ENCODE measurements at regions not wholly inside any gene's neighbourhood (a gene's known extent, or its start where the extent isn't known, plus 50 kb on each side); places are given as distances from the start of the nearest gene placed in this dataset.

- H3K36me3 ChIP-seq = no peaks in the 10 kb centered on the region
- peaks cover 6 to 14% of the 10 kb centered on the region in 2 donors for H3K4me1 ChIP-seq
- intact Hi-C loops (cut with DNase I) = no loop called here
- 90% methylated on average over 8 of the region's 8 CpGs for WGBS, 2 donors
- no peak overlapping the region for H3K4me3 ChIP-seq (replicated peaks in 1 of 3)
- TF ChIP-seq POLR2A (IDR thresholded peaks at IDR 0.05) (no peak), CTCF (IDR thresholded peaks at IDR 0.05) (no peak)
- no peaks in the 10 kb centered on the region for H3K27me3 ChIP-seq
- H3K9me3 ChIP-seq = no peaks in the 10 kb centered on the region
- no peak for DNase-seq
- no peak overlapping the region for H3K27ac ChIP-seq
Measured at GRCh38 chr9:135008416-135008815, 79.1 kb upstream of the OLFM1 start.

DNA sequence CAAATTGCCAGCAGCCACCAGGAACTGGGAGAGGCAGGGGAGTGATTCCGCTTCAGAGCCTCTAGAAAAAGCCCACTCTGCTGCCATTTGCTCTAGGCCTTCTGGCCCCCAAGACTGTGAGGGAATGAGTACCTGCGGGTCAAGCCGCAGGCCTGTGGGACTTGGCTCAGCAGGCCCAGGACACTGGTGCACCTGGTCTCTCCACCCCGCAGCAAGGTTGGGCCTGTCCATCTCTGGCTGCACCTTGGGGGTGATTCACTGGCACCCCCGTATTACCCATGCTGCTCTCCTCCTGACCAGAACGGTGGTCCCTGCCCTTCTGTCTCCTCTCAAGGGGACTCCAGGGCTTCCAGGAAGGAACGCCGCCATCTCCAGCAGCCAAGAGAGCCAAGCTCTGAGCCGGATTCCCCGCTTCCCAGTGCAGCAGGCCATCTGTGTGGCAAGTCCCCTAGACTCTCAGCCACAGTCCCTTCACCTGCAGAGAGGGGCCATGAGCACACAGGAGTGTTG lies 78.4 kb upstream of the OLFM1 start:
- no peak for DNase-seq
- Histone ChIP-seq H3K27ac (no peak overlapping the region), H3K27me3 (no peaks in the 10 kb centered on the region), H3K9me3 (no peaks in the 10 kb centered on the region), H3K4me3 (replicated peaks in 1 of 3) (no peak overlapping the region), H3K36me3 (no peaks in the 10 kb centered on the region), H3K4me1 (peaks cover 6 to 14% of the 10 kb centered on the region in 2 donors)
- 86 to 100% methylated on average over 6 to 8 of the region's 10 CpGs for WGBS, 2 donors
- intact Hi-C loops (cut with DNase I) = no loop called here
- TF ChIP-seq POLR2A (IDR thresholded peaks at IDR 0.05) (no peak), CTCF (IDR thresholded peaks at IDR 0.05) (no peak)

DNA sequence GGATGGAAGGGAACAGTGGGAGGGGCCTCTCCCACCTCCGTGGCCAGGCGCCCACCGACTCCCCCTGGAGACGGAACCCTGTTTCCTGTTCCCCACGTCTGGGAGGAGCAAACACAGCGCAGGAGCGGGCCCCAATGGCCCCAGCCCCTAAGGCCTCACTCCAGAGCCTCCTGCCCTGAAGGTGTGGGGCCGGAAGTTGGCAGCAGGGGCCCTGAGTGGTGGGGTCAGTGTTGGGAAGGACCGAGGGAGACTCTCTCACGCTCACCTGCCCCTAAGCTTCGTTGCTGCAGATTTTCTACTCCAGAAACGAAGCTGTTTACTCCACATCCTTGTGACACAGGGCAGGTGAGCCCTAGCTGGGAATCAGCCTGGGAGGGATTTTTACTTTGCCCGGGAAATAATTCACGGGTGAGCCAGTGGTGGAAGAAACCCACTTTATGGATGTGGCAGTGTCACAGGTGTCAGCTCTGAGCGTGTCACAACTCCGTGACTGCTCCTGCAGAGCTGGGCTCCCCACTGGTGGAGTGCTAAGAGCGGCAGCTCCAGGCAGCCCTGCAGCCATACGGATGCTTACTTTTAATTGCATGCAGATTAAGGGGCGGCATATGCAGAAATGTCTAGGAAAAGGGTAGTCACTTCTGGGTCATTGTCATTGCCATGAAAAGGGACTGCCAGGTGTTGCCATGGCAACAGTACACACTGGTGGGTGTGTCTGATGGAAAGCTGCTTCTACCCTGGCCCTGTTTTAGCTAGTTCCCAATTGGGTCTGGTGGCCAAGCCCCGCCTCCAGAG lies 77.5 kb upstream of the OLFM1 start:
- no peak for TF ChIP-seq POLR2A (IDR thresholded peaks at IDR 0.05)
- no peak for TF ChIP-seq CTCF (IDR thresholded peaks at IDR 0.05)
- Histone ChIP-seq H3K27me3 (no peaks in the 10 kb centered on the region), H3K9me3 (no peaks in the 10 kb centered on the region), H3K27ac (no peak overlapping the region), H3K4me1 (peaks cover 6 to 14% of the 10 kb centered on the region in 2 donors), H3K36me3 (no peaks in the 10 kb centered on the region), H3K4me3 (replicated peaks in 1 of 3) (no peak overlapping the region)
- DNase-seq = no peak
- intact Hi-C loops (cut with DNase I) = no loop called here
- WGBS, 2 donors = 87 to 92% methylated on average over 19 to 20 of the region's 20 CpGs

DNA sequence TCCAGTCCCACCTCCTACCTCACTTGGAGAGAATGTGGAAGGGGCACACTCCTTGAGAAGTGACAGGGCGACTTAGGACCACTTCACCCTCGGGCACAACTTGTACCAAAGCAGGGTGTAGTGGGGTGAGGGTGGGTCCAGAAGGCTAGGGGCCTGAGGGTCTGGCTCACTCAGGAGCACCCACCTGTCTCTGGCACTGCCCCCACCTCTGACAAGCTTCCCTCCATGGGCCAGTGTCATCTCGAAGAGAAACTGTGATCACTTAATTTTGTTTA lies 76.9 kb upstream of the OLFM1 start:
- peak; percentile 10 to 44 for DNase-seq
- no peaks in the 10 kb centered on the region for H3K27me3 ChIP-seq
- no peaks in the 10 kb centered on the region for H3K36me3 ChIP-seq
- 32 to 59% methylated on average over 2 to 3 of the region's 3 CpGs for WGBS, 2 donors
- H3K27ac ChIP-seq = no peak overlapping the region
- H3K4me1 ChIP-seq = peaks cover 6 to 14% of the 10 kb centered on the region in 2 donors
- H3K4me3 ChIP-seq (replicated peaks in 1 of 3) = no peak overlapping the region
- no peak for TF ChIP-seq CTCF (IDR thresholded peaks at IDR 0.05)
- no peak for TF ChIP-seq POLR2A (IDR thresholded peaks at IDR 0.05)
- no peaks in the 10 kb centered on the region for H3K9me3 ChIP-seq
- intact Hi-C loops (cut with DNase I) = no loop called here

DNA sequence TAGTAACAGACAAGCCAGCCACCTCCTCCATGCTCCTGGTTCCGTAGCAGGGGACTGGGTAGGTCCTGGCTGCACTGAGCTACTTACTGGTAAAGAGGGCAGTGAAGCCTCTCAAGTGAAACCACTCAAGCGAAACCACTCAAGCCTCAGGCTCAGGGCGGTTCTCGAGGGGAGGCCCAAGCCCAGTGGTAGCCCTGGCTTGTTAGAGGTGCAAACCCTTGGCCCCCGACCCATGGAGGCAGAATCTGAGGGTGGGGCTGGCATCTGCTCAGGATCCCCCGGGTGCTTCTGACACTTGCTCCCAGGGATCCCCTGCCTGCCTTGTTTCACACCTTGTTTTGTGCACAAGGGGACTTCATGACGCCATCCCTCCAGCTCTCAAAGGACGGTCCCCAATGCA lies 76.5 kb upstream of the OLFM1 start:
- H3K27me3 ChIP-seq = no peaks in the 10 kb centered on the region
- no peak overlapping the region for H3K4me3 ChIP-seq (replicated peaks in 1 of 3)
- no peaks in the 10 kb centered on the region for H3K36me3 ChIP-seq
- TF ChIP-seq CTCF (IDR thresholded peaks at IDR 0.05) (no peak), POLR2A (IDR thresholded peaks at IDR 0.05) (no peak)
- no peak overlapping the region for H3K27ac ChIP-seq
- whole genome bisulfite sequencing, 2 donors = 35 to 53% methylated on average over 5 to 8 of the region's 8 CpGs
- intact Hi-C loops (cut with DNase I) = no loop called here
- no peaks in the 10 kb centered on the region for H3K9me3 ChIP-seq
- H3K4me1 ChIP-seq = peaks cover 6 to 14% of the 10 kb centered on the region in 2 donors
- peak; percentile 89 for DNase-seq
